NCI-H1417 (cell line): ENCODE measurements at regions not wholly inside any gene's neighbourhood (a gene's known extent, or its start where the extent isn't known, plus 50 kb on each side); places are given as distances from the start of the nearest gene placed in this dataset.
"Not testable (repeated sequence)": the region's sequence is repeated elsewhere in the genome, so short reads cannot be mapped to it uniquely, and the experiment has no call there.

Experiments
- DNase-seq, 3 experiments: peaks; one replicate each; lab custom pipeline; 2025; lab: John Stamatoyannopoulos, UW

DNA sequence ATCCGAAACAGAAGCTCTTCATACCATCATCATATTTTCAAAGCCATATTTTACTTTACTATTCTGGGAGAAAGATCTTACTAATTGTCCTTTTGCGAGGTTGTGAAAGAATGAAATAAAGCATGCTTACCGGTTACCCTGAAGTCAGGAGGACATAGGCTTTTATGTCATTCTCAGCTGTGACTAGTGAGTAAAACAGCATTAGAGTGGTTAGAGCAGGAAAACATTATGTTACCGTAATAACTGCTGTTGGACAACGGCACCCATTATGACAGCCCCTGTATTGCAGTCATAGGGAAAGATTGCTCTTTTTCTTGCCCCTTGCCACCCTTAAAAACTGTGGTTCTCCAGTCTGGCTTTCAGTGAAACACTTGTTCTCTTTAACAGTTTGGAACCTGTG lies 1035.7 kb downstream of the ZPLD1 start:
- no peak for DNase-seq

DNA sequence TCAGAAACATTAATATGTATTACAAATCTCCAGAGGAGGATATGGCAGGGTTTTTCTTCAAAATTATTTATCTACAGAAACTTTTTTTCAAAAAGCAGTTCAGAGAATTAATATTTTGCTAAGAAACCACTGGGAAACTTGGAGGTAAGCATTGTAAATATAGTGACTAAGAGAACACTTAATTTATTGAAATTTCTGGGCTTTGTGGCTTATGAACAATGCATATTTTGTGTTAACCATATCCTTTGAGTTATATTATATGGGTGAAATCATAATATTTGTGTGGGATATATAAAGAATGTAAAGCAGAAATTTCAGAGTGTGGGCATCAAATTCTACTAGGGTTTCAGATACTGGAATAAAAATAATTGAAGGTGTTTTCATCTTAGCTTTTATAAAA lies 1059.2 kb downstream of the ZPLD1 start:
- DNase-seq = no peak

DNA sequence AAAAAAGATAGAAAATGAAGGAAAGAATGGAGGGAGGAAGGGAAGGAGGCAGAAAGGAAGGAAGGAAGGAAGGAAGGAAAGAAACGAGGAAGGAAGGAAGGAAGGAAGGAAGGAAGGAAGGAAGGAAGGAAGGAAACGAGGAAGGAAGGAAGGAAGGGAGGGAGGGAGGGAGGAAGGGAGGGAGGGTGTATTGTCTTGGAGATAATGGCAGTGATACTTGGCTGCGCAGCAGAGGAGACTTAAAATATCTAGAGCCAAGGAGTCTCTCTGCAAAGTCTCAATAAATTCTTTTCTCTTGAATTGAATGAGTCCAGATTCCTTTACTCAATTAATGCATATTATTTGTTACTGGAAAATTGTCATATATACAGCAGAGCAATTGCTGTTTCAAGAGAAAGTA lies 1059.7 kb downstream of the ZPLD1 start:
- DNase-seq = no peak

- no peak for DNase-seq
Measured at GRCh38 chr3:103495186-103495585, 1060.4 kb downstream of the ZPLD1 start.

- no peak for DNase-seq
Measured at GRCh38 chr3:103499132-103499900, 1064.5 kb downstream of the ZPLD1 start.

DNA sequence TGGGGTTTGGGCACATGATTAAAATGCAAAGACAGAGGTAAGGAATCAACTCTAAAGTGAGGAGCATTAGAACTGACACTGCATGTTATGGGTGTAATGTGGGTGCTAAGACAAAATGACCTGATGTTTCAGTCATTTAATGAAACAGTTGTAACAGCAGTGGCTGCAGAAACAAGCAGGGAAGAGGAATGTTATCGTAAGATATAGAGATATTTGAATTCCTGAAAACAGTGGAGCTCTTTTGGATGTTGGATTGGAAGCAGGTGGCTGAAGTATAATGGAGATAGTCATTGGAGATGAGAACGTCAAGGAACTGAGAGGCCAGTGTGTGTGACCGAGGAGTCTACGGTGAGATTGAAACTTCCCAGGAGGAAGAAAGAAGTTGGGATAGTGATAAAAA lies 1065.2 kb downstream of the ZPLD1 start:
- DNase-seq = no peak

GRCh38 chr3:103510760-103511159 lies 1075.9 kb downstream of the ZPLD1 start:
- DNase-seq = no peak

- peak in 1 of 3 experiments; percentile 36 for DNase-seq
Measured at GRCh38 chr3:103511891-103512290, 1077.1 kb downstream of the ZPLD1 start.

- no peak for DNase-seq
Measured at GRCh38 chr3:103512595-103512994, 1077.8 kb downstream of the ZPLD1 start.

DNA sequence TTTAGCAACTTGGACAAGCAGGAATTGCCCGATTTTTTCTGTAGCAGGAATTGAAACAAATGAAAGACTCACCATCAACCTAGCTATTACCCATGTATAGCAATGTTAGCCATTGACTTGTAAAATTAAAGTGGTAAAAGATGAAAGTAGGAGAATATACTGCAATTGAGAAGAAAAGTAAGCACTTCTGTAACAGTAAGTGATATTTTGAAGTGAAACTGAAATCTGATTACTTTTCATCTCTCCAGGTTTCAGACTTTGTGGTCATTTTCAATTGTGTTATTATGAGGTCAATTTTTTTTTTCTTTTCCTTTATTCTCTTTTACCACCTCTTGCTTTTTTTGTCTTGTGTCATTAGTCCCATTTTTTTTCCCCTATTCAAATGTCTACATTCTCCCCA lies 1078.2 kb downstream of the ZPLD1 start:
- DNase-seq = no peak

DNA sequence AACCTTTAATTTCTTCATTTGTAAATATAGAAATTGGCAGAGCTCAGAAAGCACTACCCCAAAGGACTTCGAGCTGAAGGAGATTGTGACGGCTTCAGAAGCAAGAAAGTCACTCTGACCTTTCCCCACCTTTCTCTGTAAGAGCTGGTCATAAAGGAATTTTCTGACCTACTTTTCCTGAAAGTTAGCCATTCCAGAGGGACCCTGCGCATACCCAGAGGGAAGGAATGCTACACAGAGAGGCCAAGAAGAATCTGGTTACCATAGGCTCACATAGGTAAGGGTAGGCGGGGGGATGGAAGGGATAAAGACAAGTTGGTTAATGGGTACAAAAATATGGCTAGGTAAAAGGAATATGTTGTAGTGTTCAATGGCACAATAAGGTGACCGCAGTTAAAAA lies 1080.3 kb downstream of the ZPLD1 start:
- DNase-seq = no peak

DNA sequence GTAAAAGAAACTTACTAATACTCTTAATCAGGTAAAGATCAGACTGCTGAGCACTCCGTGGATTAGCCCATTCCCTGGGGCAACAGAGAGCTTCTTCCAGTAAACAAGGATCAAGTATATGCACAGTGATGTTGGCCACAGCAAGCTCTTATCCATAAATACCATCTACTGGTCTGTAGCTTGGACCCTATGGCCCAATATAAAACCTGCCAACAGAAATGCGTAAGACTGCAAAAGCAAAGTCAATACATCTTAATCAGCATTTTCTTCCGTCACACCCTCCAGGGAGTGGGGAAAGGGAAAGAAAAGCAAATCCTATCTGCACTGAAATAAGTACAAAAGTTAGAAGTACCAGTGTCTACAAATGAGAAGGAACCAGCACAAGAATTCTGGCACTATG lies 1082.1 kb downstream of the ZPLD1 start:
- DNase-seq = no peak

DNA sequence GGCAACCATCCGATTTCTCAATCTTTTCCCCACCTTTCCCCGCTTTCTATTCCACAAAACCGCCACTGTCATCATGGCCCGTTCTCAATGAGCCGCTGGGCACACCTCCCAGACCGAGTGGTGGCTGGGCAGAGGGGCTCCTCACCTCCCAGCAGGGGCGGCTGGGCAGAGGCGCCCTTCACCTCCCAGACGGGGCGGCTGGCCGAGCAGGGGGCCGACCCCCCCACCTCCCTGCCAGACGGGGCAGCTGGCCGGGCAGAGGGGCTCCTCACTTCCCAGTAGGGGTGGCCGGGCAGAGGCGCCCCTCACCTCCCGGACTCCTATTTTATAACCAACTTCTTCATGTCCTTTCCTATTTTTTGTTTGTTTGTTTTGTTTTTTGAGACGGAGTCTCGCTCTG lies 1096.5 kb downstream of the ZPLD1 start:
- not testable (repeated sequence) for DNase-seq

GRCh38 chr3:103532986-103533385 lies 1098.2 kb downstream of the ZPLD1 start:
- no peak for DNase-seq

- no peak for DNase-seq
Measured at GRCh38 chr3:103554451-103554850, 1119.6 kb downstream of the ZPLD1 start.

DNA sequence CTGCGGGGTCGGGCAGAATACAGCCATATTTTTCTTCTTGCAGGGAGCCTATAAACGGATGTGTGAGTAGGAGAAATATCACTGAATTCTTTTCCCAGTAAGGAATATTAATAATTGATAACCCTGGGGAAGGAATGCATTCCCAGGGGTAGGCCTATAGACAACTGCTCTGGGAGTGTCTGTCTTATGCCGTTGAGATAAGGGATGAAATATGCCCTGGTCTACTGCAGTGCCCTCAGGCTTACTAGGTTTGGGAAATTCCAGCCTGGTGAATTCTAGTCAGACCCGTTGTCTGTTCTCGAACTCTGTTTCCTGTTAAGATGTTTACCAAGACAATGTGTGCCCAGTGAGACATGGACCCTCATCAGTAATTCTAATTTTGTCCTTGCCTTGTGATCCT lies 1129.3 kb downstream of the ZPLD1 start:
- not testable (repeated sequence) for DNase-seq

- no peak for DNase-seq
Measured at GRCh38 chr3:103585809-103586208, 1151.0 kb downstream of the ZPLD1 start.

GRCh38 chr3:103589770-103590169 lies 1155.0 kb downstream of the ZPLD1 start:
- DNase-seq = no peak

- no peak for DNase-seq
Measured at GRCh38 chr3:103600844-103601243, 1166.0 kb downstream of the ZPLD1 start.

- no peak for DNase-seq
Measured at GRCh38 chr3:103601666-103602065, 1166.9 kb downstream of the ZPLD1 start.

DNA sequence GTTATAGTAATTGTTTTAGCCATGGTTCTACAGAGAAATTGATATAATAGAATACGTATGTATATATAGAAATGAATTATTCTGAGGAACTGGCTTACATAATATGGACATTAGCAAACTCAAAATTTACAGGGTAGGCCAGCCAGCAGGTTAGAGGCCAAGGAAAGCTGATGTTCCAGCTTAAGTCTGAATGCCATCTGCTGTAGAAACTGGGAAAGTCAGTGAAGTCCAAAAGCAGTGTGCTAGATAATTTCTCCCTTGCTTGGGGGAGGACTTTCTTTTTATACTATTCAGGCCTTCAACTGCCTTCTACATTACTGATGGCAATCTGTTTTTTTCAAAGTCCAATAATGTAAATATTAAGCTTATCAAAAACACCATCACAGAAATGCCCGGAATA lies 1174.7 kb downstream of the ZPLD1 start:
- no peak for DNase-seq

DNA sequence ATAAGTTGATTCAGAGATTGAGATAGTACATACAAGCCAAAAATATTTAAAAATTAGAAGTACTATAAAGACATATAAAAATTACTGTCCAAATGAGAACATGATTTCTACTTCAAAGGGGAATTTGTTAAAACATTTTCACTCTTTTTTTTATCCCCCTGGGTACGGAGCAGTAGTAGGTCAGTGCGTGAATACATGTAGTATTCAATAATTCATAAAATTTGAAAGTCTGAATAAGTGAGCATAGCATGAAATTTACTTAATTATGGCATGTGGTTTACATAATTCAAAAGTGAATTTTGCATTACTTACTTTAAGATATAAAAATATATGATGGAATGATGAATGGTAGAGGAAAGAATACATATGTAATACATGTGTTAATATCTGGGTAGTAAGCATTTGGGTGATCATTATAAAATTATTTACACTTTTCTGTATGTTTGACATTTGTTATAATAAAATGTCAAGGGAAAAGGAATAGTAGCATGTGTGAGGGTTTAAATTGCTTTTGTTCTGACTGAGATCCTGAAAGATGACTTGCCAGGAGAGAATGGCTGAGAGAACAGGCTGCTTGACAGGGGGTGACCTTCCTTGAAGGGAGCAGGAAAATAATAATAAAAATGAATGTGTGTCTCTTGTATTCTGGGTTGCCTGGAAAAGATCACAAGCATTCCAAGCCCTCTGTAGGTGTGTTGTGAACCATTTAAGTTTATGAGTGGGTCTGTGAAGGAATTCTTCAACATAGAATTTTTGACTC lies 1178.8 kb downstream of the ZPLD1 start:
- no peak for DNase-seq

DNA sequence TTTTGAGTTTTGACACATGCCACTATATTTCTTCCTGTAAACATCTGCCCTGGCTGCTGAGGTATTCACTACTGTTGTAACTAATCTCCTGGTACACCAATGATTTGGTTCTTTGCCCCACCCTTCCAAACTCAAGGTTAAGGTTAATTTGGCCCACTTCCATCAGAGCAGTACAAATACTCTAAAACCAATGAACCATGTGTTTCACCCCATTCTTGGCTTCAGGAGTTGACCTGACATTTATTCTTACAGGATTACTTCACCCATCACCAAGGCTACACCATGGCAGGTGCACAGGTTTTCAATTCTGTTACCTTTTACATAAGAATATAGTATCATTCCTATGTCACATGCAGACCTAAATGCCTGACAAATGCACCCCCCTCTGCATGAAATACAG lies 1179.9 kb downstream of the ZPLD1 start:
- peak in 2 of 3 experiments; percentile 23 to 37 for DNase-seq

- no peak for DNase-seq
Measured at GRCh38 chr3:103617961-103618360, 1183.1 kb downstream of the ZPLD1 start.
